HG03469 (cell line): ENCODE measurements at regions not wholly inside any gene's neighbourhood (a gene's known extent, or its start where the extent isn't known, plus 50 kb on each side); places are given as distances from the start of the nearest gene placed in this dataset.

ENCODE experiments used
- ATAC-seq: cut with Tn5 transposase; IDR thresholded peaks from one replicate; pipeline ENCODE4 v1.9.1; 2021; ENCODE audit warnings: mild to moderate bottlenecking, moderate library complexity, moderate number of reproducible peaks; ENCODE audit not compliant: unreplicated experiment

DNA sequence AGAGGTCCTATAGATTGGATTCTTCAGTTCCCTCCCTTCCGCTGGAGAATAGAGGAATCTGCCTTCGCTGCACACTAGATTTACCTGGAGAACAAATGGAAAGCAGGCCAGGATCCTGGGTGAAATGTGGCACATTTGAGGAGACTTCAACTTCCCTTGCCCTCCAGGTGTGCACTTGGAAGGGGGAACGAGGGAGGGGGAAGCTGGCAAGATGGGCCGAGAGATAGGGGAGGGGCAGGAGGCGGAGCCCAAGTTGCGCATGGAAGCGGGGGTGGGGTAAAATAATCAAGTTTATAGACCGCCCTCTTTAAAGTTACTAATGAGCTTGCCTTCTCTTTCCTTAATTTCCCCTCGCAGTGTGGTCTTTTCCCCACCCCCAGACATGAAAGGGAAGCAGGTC is 155.7 kb upstream of the CAMK1G start:
- no peak for ATAC-seq

DNA sequence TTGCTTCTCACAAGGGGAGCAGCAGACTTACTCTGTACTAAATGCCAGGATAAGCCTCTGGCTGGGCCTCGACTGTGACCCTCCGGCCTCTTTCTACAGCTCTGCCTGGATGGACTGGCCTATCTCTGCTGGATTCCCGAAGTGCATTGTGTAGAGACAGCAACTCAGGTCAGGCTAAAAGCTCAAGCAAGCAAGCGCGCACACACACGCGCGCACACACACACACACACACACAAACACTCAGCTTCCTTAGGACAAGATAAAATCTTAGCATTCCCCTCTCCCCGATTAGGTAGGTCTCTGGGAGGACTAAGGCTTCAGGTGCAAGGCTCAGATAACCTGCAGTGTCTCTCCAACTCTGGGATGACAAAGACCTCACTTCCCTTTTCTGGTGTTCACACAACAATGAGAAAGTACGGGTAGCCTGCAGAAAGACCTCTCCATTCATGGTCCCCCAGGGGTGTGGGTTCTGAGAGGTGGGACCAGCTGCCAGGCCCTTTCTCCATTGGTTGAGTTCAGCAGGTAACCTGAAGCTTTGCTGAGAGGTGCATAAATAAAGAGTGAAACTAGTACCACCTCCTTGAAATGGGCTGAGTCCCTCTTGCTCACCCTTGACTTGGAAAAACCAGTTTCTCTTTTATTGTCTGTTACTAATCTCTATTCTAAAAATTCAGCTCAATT is 155.1 kb upstream of the CAMK1G start:
- no peak for ATAC-seq

- no peak for ATAC-seq
Observed at GRCh38 chr1:209429611-209430010, 153.9 kb upstream of the CAMK1G start.

DNA sequence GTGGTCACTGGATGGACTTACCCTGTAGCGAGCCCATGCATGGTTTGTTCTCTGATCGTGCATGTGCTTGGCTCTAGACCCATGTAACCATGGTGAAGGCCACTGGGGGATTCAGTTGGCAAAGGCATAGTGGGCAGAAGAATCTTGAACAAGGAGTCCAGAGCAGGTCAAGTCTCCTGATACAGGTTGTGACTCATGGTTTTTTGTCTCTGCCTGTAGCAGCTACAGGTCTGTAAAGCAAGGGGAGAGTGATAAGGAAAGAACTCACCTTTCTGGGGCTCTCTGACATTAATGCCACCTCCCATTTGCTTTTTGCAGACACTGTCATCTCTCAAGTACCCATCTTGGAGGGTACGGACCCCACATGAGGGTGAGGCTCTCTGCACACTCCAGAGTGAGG is 153.4 kb upstream of the CAMK1G start:
- no peak for ATAC-seq

- no peak for ATAC-seq
Observed at GRCh38 chr1:209430821-209431259, 152.7 kb upstream of the CAMK1G start.

DNA sequence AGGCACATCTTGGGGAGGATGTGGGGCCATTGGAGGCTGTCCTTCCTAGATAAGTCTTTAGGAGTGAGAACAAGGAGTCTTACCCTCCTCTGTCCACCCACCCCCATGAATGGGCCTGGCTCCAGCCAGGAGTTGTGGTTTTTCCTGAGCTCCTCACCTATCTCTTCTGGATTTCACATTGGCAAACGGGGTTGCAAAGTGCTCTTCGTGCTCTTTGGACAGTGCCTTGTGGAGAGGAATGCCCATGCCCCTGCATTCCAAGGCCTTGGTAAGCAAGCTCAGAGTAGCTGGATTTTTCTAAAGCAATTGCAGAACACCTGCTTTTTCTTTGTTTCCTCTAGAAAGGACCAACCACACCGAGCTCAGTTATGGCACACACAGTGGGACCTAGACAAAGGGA is 152.1 kb upstream of the CAMK1G start:
- no peak for ATAC-seq

- no peak for ATAC-seq
Observed at GRCh38 chr1:209431813-209432442, 151.6 kb upstream of the CAMK1G start.

- no peak for ATAC-seq
Observed at GRCh38 chr1:209432443-209432825, 151.1 kb upstream of the CAMK1G start.

DNA sequence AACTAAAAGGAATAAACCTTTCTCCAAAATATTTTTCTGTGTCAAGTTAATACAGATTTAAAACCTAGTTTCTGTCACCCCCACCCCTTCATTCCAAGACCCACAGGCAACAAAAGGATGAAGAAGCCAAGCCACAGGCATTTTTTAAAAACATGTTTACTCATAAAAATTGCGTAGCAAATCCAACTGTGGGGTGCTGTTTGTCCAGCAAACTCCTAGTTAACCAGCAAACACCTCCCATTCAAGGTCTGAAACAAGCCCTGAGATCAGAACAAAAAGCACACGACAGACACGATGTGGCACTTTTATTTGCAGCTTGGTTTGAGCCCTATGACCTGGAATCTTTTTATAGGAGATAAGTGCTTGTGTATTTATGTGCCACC is 149.9 kb upstream of the CAMK1G start:
- no peak for ATAC-seq

GRCh38 chr1:209434066-209434465 is 149.4 kb upstream of the CAMK1G start:
- no peak for ATAC-seq

- no peak for ATAC-seq
Observed at GRCh38 chr1:209434631-209435217, 148.8 kb upstream of the CAMK1G start.

GRCh38 chr1:209435654-209436566 is 147.6 kb upstream of the CAMK1G start:
- peak; percentile 74 for ATAC-seq

DNA sequence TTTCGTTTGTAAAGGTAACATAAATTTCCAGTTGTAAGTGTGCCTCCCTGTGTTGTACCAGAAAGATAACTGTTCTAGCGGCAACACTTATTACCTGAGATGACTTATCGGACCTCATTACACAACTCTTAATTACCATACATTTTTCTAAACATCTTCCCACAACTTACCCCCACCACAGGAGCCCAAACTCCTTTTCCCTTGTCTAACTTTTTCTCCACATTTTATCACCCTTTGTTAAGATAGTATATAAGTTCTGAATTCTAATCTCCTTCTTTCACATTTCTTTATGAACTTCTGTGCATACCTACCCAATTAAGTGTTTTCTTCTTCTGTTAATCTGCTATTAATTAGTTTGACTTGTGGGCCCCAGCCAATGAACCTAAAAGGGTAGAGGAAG is 143.7 kb upstream of the CAMK1G start:
- no peak for ATAC-seq

DNA sequence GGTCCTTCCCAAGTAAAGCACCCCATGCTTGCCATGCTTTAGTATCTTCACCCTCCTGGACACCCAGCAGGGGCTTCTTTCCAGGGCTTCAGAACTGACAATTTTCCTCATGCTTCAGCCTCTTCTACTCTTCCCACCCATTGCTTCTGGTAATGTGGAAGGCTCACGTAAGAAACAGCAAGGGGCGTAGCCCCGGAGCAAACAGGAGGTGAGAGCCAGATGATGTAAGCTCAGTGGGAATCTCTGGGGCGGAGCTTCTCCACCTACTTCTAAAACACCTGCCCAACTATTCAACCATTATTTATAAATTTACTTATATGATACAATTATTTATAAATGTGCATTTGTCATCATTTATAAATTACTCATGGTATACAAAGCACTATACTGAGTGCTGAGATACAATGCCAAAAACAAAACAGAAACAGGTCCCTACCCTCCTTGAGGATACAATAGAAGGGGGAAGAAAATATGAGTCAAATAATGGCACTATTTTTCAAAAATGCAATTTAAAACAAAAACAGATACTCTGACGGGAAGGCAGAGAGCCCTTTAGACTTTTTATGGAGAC is 140.1 kb upstream of the CAMK1G start:
- ATAC-seq = no peak

- no peak for ATAC-seq
Observed at GRCh38 chr1:209443975-209444651, 139.4 kb upstream of the CAMK1G start.

- ATAC-seq = no peak
Observed at GRCh38 chr1:209444961-209445360, 138.6 kb upstream of the CAMK1G start.

GRCh38 chr1:209445576-209445975 is 137.9 kb upstream of the CAMK1G start:
- ATAC-seq = no peak

- ATAC-seq = no peak
Observed at GRCh38 chr1:209446356-209446755, 137.2 kb upstream of the CAMK1G start.

DNA sequence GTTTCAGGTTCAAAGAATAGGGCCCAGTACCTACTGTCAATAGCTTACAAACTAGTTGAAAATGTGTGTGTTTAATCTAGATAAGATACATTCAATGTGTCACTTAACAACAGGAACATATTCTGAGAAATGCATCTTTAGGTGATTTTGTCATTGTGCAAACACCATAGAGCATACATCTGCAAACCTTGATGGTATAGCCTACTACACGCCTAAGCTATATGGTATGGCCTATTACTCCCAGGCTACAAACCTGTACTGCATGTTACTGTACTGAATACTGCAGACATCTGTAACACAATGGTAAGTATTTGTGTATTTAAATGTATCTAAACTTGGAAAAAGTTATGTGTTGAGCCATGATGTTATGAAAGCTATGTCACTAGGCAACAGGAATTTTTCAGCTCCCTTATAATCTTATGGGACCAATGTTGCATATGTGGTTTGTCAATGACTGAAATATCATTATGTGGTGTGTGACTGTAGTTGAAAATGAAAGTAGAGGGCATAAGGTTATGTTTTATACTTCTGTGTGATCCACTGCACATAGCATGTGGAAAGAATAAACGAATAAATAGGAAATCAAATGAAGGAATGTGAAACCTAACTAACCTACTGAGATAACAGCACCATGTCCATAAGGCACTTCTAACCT is 129.0 kb upstream of the CAMK1G start:
- ATAC-seq = no peak

DNA sequence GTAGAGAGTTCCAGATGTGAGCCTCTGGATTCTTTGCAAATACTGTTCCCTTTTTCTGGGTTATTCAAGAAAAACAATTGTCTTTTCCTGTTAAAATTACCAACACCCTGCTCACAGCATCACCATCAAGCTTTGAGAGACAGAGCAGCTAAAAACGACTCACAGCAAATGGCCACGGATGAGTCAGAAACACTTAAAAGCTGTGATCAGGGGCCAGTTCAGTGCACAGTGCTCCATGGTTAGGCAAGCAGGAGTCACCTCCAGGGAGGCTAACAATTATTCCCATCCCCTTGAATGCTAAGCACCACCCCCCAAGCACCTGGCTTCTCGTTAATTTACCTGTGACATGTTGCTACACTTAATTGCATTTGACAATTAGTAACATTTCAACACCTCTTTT is 128.4 kb upstream of the CAMK1G start:
- ATAC-seq = no peak
